ENCODE measurements at regions not wholly inside any gene's neighbourhood (a gene's known extent, or its start where the extent isn't known, plus 50 kb on each side); places are given as distances from the start of the nearest gene placed in this dataset.

DNA sequence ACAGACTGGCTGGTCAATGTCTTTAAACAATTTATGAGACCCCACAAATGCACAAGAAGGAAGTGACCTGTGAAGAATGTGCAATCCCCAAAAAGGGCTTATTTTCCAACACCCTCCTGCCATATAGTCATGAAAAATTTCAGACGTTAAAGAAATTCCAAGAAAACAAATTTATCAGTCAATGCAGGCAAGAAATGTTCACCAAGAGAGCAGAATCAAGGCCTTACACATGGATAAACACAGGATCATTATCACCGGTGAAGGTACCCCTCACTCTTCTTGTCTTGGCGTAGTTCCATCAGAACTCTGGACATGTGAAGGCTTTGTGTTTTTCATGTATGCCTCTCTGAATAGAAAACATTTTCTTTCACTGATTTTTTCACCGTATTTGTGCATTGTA, 186.7 kb upstream of the GALNTL6 start:
- H2AFZ ChIP-seq (ENCODE audit: low read length) = 0 out of 2 replicates have a peak overlapping the region, but pooled peaks have one; percentile 0
- H2AK5ac ChIP-seq (ENCODE audit: low read depth, low read length) = no peak overlapping the region
- H2BK120ac ChIP-seq (replicated peaks; ENCODE audit: low read depth, low read length) = no peak overlapping the region
- no peaks in the 10 kb centered on the region for H3K79me2 ChIP-seq (ENCODE audit: control insufficient read depth in 1 of 2, insufficient read depth in 2 of 2, low read length in 2 of 2)
- H4K91ac ChIP-seq (replicated peaks; ENCODE audit: insufficient read length, low read length) = no peak overlapping the region
- H3K9me3 ChIP-seq (ENCODE audit: insufficient read depth in 2 of 2, low read depth in 1 of 2, low read length in 1 of 2) = no peaks in the 10 kb centered on the region
- H3K9ac ChIP-seq (replicated peaks in 1 of 4; ENCODE audit: extremely low read depth in 1 of 4, low read depth in 3 of 4, low read length in 3 of 4) = no peak overlapping the region
- no peak overlapping the region for H3K4me2 ChIP-seq (ENCODE audit: insufficient read depth in 1 of 2, low read depth in 2 of 2, low read length in 2 of 2)
- POLR2A ChIA-PET (ENCODE audit: partially characterized antibody) = no interaction called here
- no peak overlapping the region for H2BK12ac ChIP-seq (ENCODE audit: low read depth, low read length)
- no peaks in the 10 kb centered on the region for H3K27me3 ChIP-seq (replicated peaks in 1 of 4; ENCODE audit: control insufficient read depth in 3 of 4, extremely low read depth in 1 of 4, insufficient read depth in 3 of 4, low read length in 3 of 4)
- no peak overlapping the region for H3K18ac ChIP-seq (ENCODE audit: extremely low read depth, low read length)
- no peak overlapping the region for H3K14ac ChIP-seq (ENCODE audit: insufficient read length)
- FAIRE-seq = no peak
- CTCF ChIA-PET (ENCODE audit: partially characterized antibody) = no interaction called here
- no peak overlapping the region for H3K27ac ChIP-seq (ENCODE audit: low read depth, low read length)
- no peaks in the 10 kb centered on the region for H3K4me1 ChIP-seq (replicated peaks in 1 of 4; ENCODE audit: control insufficient read depth in 3 of 4, insufficient read depth in 4 of 4, low read length in 3 of 4)
- H3K56ac ChIP-seq (replicated peaks; ENCODE audit: insufficient read length, low read depth, low read length) = no peak overlapping the region
- H4K20me1 ChIP-seq (replicated peaks in 1 of 2; ENCODE audit: control insufficient read depth in 1 of 2, insufficient read depth in 2 of 2, low read length in 2 of 2) = no peaks in the 10 kb centered on the region
- no peak overlapping the region for H2BK15ac ChIP-seq (ENCODE audit: low read length)
- H3K79me1 ChIP-seq (ENCODE audit: low read depth, low read length) = no peaks in the 10 kb centered on the region
- no peak for DNase-seq (ENCODE audit: low read depth in 1 of 2, low spot score in 2 of 2)
- H4K8ac ChIP-seq (ENCODE audit: extremely low read depth, insufficient read depth, low read length) = no peak overlapping the region
- H3K23me2 ChIP-seq (ENCODE audit: low read depth, low read length) = no peaks in the 10 kb centered on the region
- TF ChIP-seq, protein P1, sequence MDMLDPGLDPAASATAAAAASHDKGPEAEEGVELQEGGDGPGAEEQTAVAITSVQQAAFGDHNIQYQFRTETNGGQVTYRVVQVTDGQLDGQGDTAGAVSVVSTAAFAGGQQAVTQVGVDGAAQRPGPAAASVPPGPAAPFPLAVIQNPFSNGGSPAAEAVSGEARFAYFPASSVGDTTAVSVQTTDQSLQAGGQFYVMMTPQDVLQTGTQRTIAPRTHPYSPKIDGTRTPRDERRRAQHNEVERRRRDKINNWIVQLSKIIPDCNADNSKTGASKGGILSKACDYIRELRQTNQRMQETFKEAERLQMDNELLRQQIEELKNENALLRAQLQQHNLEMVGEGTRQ (IDR thresholded peaks at IDR 0.05; ENCODE audit: low read length) = no peak
- TF ChIP-seq, protein P2, sequence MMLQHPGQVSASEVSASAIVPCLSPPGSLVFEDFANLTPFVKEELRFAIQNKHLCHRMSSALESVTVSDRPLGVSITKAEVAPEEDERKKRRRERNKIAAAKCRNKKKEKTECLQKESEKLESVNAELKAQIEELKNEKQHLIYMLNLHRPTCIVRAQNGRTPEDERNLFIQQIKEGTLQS (IDR thresholded peaks at IDR 0.05; ENCODE audit: insufficient read depth, low read depth, low read length) = no peak
- TF ChIP-seq CBX8 (IDR thresholded peaks at IDR 0.05; ENCODE audit: borderline replicate concordance, low read depth, low read length) (no peak), BCL11A (IDR thresholded peaks at IDR 0.05; ENCODE audit: low read depth in 2 of 2, low read length in 2 of 2) (no peak), TEAD4 (IDR thresholded peaks at IDR 0.05; ENCODE audit: low read depth, low read length) (no peak), POU5F1 (IDR thresholded peaks at IDR 0.05; ENCODE audit: low read depth, low read length) (no peak), ASH2L (IDR thresholded peaks at IDR 0.05; ENCODE audit: low read length) (no peak), SUZ12 (IDR thresholded peaks at IDR 0.05; ENCODE audit: low read length) (no peak)
- no peak overlapping the region for H3K4me3 ChIP-seq (ENCODE audit: extremely low read depth in 1 of 4, insufficient read depth in 2 of 4, low read depth in 3 of 4, low read length in 4 of 4)
- H4K5ac ChIP-seq (ENCODE audit: insufficient read length, low read depth, low read length) = no peak overlapping the region
- H2BK20ac ChIP-seq (ENCODE audit: low read length) = no peak overlapping the region
- no peak overlapping the region for H2BK5ac ChIP-seq (ENCODE audit: low read depth, low read length)
- H3K4ac ChIP-seq (replicated peaks; ENCODE audit: insufficient read length, low read depth, low read length) = no peak overlapping the region
- 88% methylated on average over 4 of the region's 4 CpGs; no CpG with 5 or more reads in 1 of the 2 experiments for WGBS, 2 experiments (ENCODE audit: extremely low coverage in 1 of 2, insufficient coverage in 1 of 2, insufficient read length in 1 of 2, insufficient replicate concordance in 2 of 2, low coverage in 1 of 2, low lambda C conversion rate in 2 of 2, missing lambda C conversion rate in 1 of 2)
- H3K36me3 ChIP-seq (ENCODE audit: control insufficient read depth in 2 of 4, insufficient read depth in 4 of 4, low read length in 3 of 4) = no peaks in the 10 kb centered on the region
- H3K23ac ChIP-seq (ENCODE audit: insufficient read length) = no peak overlapping the region
